HCT116 (cell line): ENCODE measurements at regions not wholly inside any gene's neighbourhood (a gene's known extent, or its start where the extent isn't known, plus 50 kb on each side); places are given as distances from the start of the nearest gene placed in this dataset.

ENCODE experiments used
- EGR1 ChIP-seq: IDR thresholded peaks from 2 replicates; pipeline ENCODE4 v1.6.1; 2012; ENCODE audit warnings: low read depth
- EZH2 ChIP-seq: fragments of 200-600 bp; sonication (generic); IDR thresholded peaks from 2 replicates; pipeline ENCODE4 v1.6.1; 2017; ENCODE audit warnings: antibody characterized with exemption, mixed run types
- POLR2A ChIP-seq: IDR thresholded peaks from 2 replicates; pipeline ENCODE4 v1.7.0; 2011; ENCODE audit warnings: borderline replicate concordance; ENCODE audit not compliant: insufficient read depth, insufficient read length; ENCODE audit errors: extremely low read depth
- POLR2AphosphoS5 ChIP-seq: IDR thresholded peaks from 2 replicates; pipeline ENCODE4 v1.6.1; 2011; ENCODE audit warnings: mild to moderate bottlenecking, low read depth, low read length, moderate library complexity
- SP1 ChIP-seq: IDR thresholded peaks from 2 replicates; pipeline ENCODE4 v1.6.1; 2012; ENCODE audit warnings: low read depth
- YY1 ChIP-seq: IDR thresholded peaks from 2 replicates; pipeline ENCODE4 v1.6.1; 2011; ENCODE audit warnings: low read length, low read depth, moderate library complexity, mild to moderate bottlenecking; ENCODE audit not compliant: insufficient replicate concordance; ENCODE audit errors: extremely low read depth
- TF ChIP-seq, protein P1 (sequence below), 3 experiments: fragments of 200-600 bp in 1 of 3; sonication (generic) in 1 of 3; IDR thresholded peaks in 2 of 3; conservative IDR thresholded peaks in 1 of 3; 2 replicates each; pipeline ENCODE4 v1.5.1; 2012 to 2017; ENCODE audit warnings: low read depth in 2 of 3, low read length in 2 of 3, antibody characterized with exemption in 1 of 3, borderline replicate concordance in 1 of 3, control low read depth in 1 of 3, mild to moderate bottlenecking in 1 of 3, mixed read lengths in 1 of 3, mixed run types in 1 of 3, moderate library complexity in 1 of 3; ENCODE audit not compliant: insufficient read depth in 1 of 3
- TF ChIP-seq, protein P2 (sequence below): IDR thresholded peaks from 2 replicates; pipeline ENCODE4 v1.6.1; 2012

GRCh38 chr16:62832214-62832613 is 796.0 kb upstream of the CDH8 start:
- TF ChIP-seq EZH2 (no peak), SP1 (no peak), YY1 (no peak), POLR2A (no peak), EGR1 (no peak), POLR2AphosphoS5 (no peak)
- TF ChIP-seq, protein P1, sequence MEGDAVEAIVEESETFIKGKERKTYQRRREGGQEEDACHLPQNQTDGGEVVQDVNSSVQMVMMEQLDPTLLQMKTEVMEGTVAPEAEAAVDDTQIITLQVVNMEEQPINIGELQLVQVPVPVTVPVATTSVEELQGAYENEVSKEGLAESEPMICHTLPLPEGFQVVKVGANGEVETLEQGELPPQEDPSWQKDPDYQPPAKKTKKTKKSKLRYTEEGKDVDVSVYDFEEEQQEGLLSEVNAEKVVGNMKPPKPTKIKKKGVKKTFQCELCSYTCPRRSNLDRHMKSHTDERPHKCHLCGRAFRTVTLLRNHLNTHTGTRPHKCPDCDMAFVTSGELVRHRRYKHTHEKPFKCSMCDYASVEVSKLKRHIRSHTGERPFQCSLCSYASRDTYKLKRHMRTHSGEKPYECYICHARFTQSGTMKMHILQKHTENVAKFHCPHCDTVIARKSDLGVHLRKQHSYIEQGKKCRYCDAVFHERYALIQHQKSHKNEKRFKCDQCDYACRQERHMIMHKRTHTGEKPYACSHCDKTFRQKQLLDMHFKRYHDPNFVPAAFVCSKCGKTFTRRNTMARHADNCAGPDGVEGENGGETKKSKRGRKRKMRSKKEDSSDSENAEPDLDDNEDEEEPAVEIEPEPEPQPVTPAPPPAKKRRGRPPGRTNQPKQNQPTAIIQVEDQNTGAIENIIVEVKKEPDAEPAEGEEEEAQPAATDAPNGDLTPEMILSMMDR (IDR thresholded peaks at IDR 0.05 in 2 of 3, conservative IDR thresholded peaks at IDR 0.05 in 1 of 3; ENCODE audit: borderline replicate concordance in 1 of 3, insufficient read depth in 1 of 3, low read depth in 2 of 3, low read length in 2 of 3) = no peak
- TF ChIP-seq, protein P2, sequence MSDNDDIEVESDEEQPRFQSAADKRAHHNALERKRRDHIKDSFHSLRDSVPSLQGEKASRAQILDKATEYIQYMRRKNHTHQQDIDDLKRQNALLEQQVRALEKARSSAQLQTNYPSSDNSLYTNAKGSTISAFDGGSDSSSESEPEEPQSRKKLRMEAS = no peak
